AG04450 (cell line): ENCODE measurements at regions not wholly inside any gene's neighbourhood (a gene's known extent, or its start where the extent isn't known, plus 50 kb on each side); places are given as distances from the start of the nearest gene placed in this dataset.

Experiments
- CTCF ChIA-PET: fragments of 300-600, 350-600 bp; formaldehyde crosslinking; extraction: SDS; loops from one replicate; lab custom pipeline; 2022; ENCODE audit warnings: antibody characterized with exemption, inconsistent platforms; lab: Charles Lee
- POLR2A ChIA-PET: fragments of 350-600 bp; formaldehyde crosslinking; extraction: SDS; loops from one replicate; lab custom pipeline; 2021; ENCODE audit warnings: antibody characterized with exemption, inconsistent platforms; lab: Yijun Ruan, JAX
- DNase-seq: peaks from one replicate; pipeline ENCODE4 v3.0.0-alpha.2; 2011; ENCODE audit warnings: low read depth, low spot score
- H3K27ac ChIP-seq: one replicate; pipeline ENCODE4 v1.5.1; 2012; ENCODE audit warnings: low read depth, low read length, control low read depth
- H3K27me3 ChIP-seq: one replicate; pipeline ENCODE4 v1.6.0; 2012; ENCODE audit warnings: low read length; ENCODE audit not compliant: control insufficient read depth, insufficient read depth
- H3K4me3 ChIP-seq: 2 replicates; pipeline ENCODE4 v1.5.1; 2011; ENCODE audit warnings: mild to moderate bottlenecking, low read depth, low read length, control low read depth
- H3K9me3 ChIP-seq: 2 replicates; pipeline ENCODE4 v1.5.1; 2012; ENCODE audit warnings: low read length; ENCODE audit not compliant: control insufficient read depth, insufficient read depth
- CTCF ChIP-seq: IDR thresholded peaks from 2 replicates; pipeline ENCODE4 v1.5.1; 2011; ENCODE audit warnings: low read depth, low read length, control low read depth, inconsistent platforms

GRCh38 chr1:113255038-113255719 is 135.1 kb upstream of the MAGI3 start:
- ChIA-PET POLR2A (no interaction called here), CTCF (interaction anchor here (0.9 kb wide), 1 partner anchor 34 kb away, joined by 3 read pairs; no protein-coding TSS in a partner anchor)
- no peak for DNase-seq
- no peaks in the 10 kb centered on the region for H3K9me3 ChIP-seq
- H3K4me3 ChIP-seq, result no peak overlapping the region
- TF ChIP-seq CTCF, result no peak
- H3K27me3 ChIP-seq, result peaks cover 17% of the 10 kb centered on the region
- no peak overlapping the region for H3K27ac ChIP-seq

GRCh38 chr1:113255720-113256347 is 134.5 kb upstream of the MAGI3 start:
- H3K9me3 ChIP-seq, result no peaks in the 10 kb centered on the region
- CTCF ChIA-PET, result interaction anchor here (0.9 kb wide), 1 partner anchor 35 kb away, joined by 3 read pairs; no protein-coding TSS in a partner anchor
- TF ChIP-seq CTCF, result no peak
- POLR2A ChIA-PET, result no interaction called here
- no peak for DNase-seq
- H3K4me3 ChIP-seq, result no peak overlapping the region
- H3K27ac ChIP-seq, result no peak overlapping the region
- H3K27me3 ChIP-seq, result peaks cover 17% of the 10 kb centered on the region

GRCh38 chr1:113256348-113256729 is 134.0 kb upstream of the MAGI3 start:
- ChIA-PET POLR2A (no interaction called here), CTCF (no interaction called here)
- peaks cover 17% of the 10 kb centered on the region for H3K27me3 ChIP-seq
- TF ChIP-seq CTCF, result no peak
- H3K27ac ChIP-seq, result no peak overlapping the region
- no peak for DNase-seq
- H3K4me3 ChIP-seq, result no peak overlapping the region
- no peaks in the 10 kb centered on the region for H3K9me3 ChIP-seq

- ChIA-PET CTCF (no interaction called here), POLR2A (no interaction called here)
- H3K4me3 ChIP-seq, result no peak overlapping the region
- no peak for DNase-seq
- no peaks in the 10 kb centered on the region for H3K9me3 ChIP-seq
- no peak for TF ChIP-seq CTCF
- H3K27ac ChIP-seq, result no peak overlapping the region
- H3K27me3 ChIP-seq, result peaks cover 10% of the 10 kb centered on the region
Measured at GRCh38 chr1:113259988-113260387, 130.3 kb upstream of the MAGI3 start.

GRCh38 chr1:113265196-113265595 is 125.1 kb upstream of the MAGI3 start:
- no peak overlapping the region for H3K4me3 ChIP-seq
- POLR2A ChIA-PET, result interaction anchor here (0.5 kb wide), 1 partner anchor 8 kb away, joined by 3 read pairs; no protein-coding TSS in a partner anchor
- CTCF ChIA-PET, result no interaction called here
- no peak for DNase-seq
- no peak overlapping the region for H3K27ac ChIP-seq
- H3K27me3 ChIP-seq, result peaks cover 4% of the 10 kb centered on the region
- TF ChIP-seq CTCF, result no peak
- no peaks in the 10 kb centered on the region for H3K9me3 ChIP-seq
